Prostate gland (tissue), 2 donors: ENCODE measurements at regions not wholly inside any gene's neighbourhood (a gene's known extent, or its start where the extent isn't known, plus 50 kb on each side); places are given as distances from the start of the nearest gene placed in this dataset.
"Not testable (repeated sequence)": the region's sequence is repeated elsewhere in the genome, so short reads cannot be mapped to it uniquely, and the experiment has no call there.

Experiments used
- DNase-seq: peaks from one replicate; pipeline ENCODE4 v3.0.0-alpha.2; 2019; ENCODE audit warnings: low spot score
- H3K27ac ChIP-seq, 2 donors: fragments of 200-600 bp; sonication (generic); 2 replicates each; pipeline ENCODE4 v1.5.1; 2017 to 2019
- H3K27me3 ChIP-seq: fragments of 200-600 bp; sonication (generic); replicated peaks from 2 replicates; pipeline ENCODE4 v1.5.1; 2019; ENCODE audit not compliant: insufficient read depth
- H3K36me3 ChIP-seq, 2 donors: fragments of 200-600 bp; sonication (generic); 1 replicate in 1 of 2; 2 replicates in 1 of 2; pipeline versions ENCODE4 v1.5.1 to v1.8.1; 2017 to 2019
- H3K4me1 ChIP-seq: fragments of 200-600 bp; sonication (generic); replicated peaks from 2 replicates; pipeline ENCODE4 v1.5.1; 2019
- H3K4me3 ChIP-seq, 2 donors: fragments of 200-600 bp; sonication (generic); 2 replicates each; pipeline ENCODE4 v1.5.1; 2017 to 2019
- H3K9me3 ChIP-seq: fragments of 200-600 bp; sonication (generic); 2 replicates; pipeline ENCODE4 v1.5.1; 2017
- POLR2A ChIP-seq: fragments of 450-650 bp; IDR thresholded peaks from one replicate; pipeline ENCODE4 v1.6.1; 2016; ENCODE audit warnings: antibody characterized with exemption, mild to moderate bottlenecking
- POLR2AphosphoS5 ChIP-seq: sonication (generic); formaldehyde crosslinking; IDR thresholded peaks from one replicate; pipeline ENCODE4 v1.6.1; 2017; ENCODE audit warnings: antibody characterized with exemption
- WGBS: methylation state at CpG from one replicate; pipeline ENCODE4 v1.1.5; 2018; 5-methylcytosine and 5-hydroxymethylcytosine counted together
- intact Hi-C: fragments of 100-400 bp; cut with DNase I; formaldehyde crosslinking; loops from one replicate; pipeline ENCODE4 v1.14.2; 2022
- TF ChIP-seq, protein P1 (sequence below), 4 experiments: fragments of 200-600 bp in 2 of 4; fragments of 450-650 bp in 2 of 4; sonication (generic) in 2 of 4; IDR thresholded peaks; 1 replicate in 3 of 4; 2 replicates in 1 of 4; pipeline ENCODE4 v1.5.1; 2016 to 2019; ENCODE audit warnings: antibody characterized with exemption in 4 of 4, mild to moderate bottlenecking in 2 of 4, moderate library complexity in 2 of 4

DNA sequence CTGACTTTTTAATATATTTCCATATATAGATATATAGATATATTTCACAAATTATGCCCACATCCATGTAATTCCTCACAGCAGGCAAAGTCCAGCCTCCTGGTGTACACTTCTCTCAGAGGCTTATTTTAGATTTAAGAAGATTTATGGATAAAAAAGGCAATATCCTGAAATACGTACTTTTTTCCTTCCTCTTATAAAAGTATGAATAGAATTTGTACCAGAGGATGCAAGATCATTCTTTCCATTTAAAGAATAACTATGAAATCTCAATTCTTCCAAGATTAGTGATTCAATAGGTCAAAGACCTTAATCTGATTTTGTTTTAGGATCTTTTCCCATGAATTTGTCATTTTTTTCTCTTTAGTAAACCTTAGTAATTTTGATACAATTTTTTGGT lies 597.9 kb upstream of the TBL1XR1 start:
- TF ChIP-seq, protein P1, sequence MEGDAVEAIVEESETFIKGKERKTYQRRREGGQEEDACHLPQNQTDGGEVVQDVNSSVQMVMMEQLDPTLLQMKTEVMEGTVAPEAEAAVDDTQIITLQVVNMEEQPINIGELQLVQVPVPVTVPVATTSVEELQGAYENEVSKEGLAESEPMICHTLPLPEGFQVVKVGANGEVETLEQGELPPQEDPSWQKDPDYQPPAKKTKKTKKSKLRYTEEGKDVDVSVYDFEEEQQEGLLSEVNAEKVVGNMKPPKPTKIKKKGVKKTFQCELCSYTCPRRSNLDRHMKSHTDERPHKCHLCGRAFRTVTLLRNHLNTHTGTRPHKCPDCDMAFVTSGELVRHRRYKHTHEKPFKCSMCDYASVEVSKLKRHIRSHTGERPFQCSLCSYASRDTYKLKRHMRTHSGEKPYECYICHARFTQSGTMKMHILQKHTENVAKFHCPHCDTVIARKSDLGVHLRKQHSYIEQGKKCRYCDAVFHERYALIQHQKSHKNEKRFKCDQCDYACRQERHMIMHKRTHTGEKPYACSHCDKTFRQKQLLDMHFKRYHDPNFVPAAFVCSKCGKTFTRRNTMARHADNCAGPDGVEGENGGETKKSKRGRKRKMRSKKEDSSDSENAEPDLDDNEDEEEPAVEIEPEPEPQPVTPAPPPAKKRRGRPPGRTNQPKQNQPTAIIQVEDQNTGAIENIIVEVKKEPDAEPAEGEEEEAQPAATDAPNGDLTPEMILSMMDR (IDR thresholded peaks at IDR 0.05): no peak
- TF ChIP-seq POLR2AphosphoS5 (no peak), POLR2A (no peak)
- no peaks in the 10 kb centered on the region for H3K36me3 ChIP-seq
- H3K4me3 ChIP-seq: no peak overlapping the region
- no peak overlapping the region for H3K27ac ChIP-seq
- 80% methylated on average over 1 of the region's 1 CpG for whole genome bisulfite sequencing
- intact Hi-C loops: no loop called here
- no peaks in the 10 kb centered on the region for H3K4me1 ChIP-seq
- H3K27me3 ChIP-seq: no peaks in the 10 kb centered on the region
- DNase-seq: no peak
- H3K9me3 ChIP-seq: no peaks in the 10 kb centered on the region

DNA sequence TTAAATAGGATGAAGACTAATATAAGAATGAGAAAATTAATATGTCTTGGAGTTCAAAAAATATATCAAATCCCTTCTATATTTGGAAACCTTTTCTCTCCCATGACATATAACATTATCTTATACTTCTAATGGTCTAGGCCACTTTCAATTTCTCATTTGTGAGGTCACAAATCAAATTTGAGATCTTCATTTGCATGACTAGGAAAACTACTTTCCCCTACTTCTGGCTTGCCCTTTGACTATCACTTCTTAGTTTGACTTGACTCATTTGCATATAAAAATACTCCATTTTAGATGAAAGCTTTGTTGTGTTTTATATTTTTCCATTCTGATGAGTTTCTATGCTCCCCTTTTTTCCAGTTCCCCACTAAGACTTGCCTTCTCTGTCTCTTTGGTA lies 598.6 kb upstream of the TBL1XR1 start:
- Histone ChIP-seq H3K27me3 (no peaks in the 10 kb centered on the region), H3K4me3 (no peak overlapping the region), H3K9me3 (no peaks in the 10 kb centered on the region), H3K36me3 (no peaks in the 10 kb centered on the region), H3K27ac (no peak overlapping the region), H3K4me1 (no peaks in the 10 kb centered on the region)
- DNase-seq: no peak
- TF ChIP-seq POLR2AphosphoS5: no peak
- TF ChIP-seq, protein P1 (IDR thresholded peaks at IDR 0.05): no peak
- TF ChIP-seq POLR2A: no peak
- intact Hi-C loops: no loop called here

DNA sequence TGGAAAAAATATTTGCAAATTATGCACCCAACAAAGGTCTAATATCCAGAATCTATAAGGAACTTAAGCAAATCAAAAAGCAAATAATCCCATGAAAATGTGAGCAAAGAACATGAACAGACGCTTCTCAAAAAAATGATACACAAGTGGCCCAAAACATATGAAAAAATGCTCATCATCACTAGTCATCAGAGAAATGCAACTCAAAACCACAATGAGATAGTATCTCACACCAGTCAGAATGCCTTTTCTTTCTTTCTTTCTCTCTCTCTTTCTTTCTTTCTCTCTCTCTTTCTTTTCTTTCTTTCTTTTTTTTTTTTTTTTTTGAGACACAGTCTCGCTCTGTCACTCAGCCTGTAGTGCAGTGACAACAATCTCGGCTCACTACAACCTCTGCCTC lies 602.9 kb upstream of the TBL1XR1 start:
- H3K9me3 ChIP-seq, intact Hi-C loops, H3K4me1 ChIP-seq, H3K27ac ChIP-seq, H3K4me3 ChIP-seq, H3K36me3 ChIP-seq, H3K27me3 ChIP-seq, DNase-seq: not testable (repeated sequence)
- 86% methylated on average over 3 of the region's 3 CpGs for WGBS

DNA sequence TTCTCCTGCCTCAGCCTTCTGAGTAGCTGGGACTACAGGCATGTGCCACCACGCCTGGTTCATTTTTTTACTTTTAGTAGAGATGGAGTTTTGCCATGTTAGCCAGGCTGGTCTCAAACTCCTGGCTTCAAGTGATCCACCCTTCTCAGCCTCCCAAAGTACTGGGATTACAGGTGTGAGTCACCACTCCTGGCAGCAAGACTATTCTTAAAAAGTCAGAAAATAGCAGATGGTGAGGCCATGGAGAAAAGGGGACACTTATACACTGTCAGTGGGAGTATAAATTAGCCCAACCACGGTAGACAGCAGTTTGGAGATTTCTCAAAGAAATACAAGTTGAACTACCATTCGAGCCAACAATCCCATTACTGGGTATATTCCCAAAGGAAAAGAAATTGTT lies 603.3 kb upstream of the TBL1XR1 start:
- no peak overlapping the region for H3K4me3 ChIP-seq
- TF ChIP-seq POLR2A (no peak), POLR2AphosphoS5 (no peak)
- TF ChIP-seq, protein P1 (IDR thresholded peaks at IDR 0.05): no peak
- no peaks in the 10 kb centered on the region for H3K27me3 ChIP-seq
- H3K4me1 ChIP-seq: no peaks in the 10 kb centered on the region
- H3K9me3 ChIP-seq: no peaks in the 10 kb centered on the region
- H3K36me3 ChIP-seq: no peaks in the 10 kb centered on the region
- intact Hi-C loops: no loop called here
- DNase-seq: no peak
- WGBS: 71% methylated on average over 3 of the region's 3 CpGs
- no peak overlapping the region for H3K27ac ChIP-seq

DNA sequence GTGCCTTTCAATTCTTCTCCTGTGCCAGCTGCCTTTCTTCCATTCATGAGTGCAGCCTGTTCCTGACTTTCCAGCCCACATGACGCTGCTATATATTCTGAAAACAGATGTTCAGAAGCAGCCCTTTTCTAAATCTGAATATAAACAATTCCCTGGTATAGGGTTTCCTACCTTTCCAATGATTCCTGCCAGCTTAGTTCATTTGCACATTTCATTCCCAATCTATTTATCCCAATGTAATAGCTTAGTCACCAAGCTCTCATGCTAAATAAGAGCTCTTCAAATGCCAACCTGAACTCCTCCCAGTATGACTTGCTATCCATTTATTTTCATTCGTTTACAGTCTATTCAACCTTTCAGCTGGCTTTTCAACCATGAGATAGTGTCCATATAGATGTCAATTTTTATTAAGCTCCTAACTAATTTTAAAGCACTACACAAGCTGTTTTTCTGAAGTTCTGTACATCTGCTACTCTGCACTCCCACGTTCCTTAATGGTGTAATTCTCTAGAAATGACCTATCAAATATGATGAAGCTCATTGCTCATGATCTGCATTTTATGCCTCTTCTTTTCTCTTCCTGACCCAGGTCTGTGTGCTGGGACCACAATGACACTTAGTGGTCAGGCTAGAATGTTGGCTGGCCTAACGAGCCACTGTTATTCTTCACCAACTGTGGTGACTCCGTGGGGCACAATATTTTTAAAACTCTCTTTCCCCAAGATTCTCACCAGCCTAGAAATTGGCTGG lies 605.0 kb upstream of the TBL1XR1 start:
- Histone ChIP-seq H3K4me3 (no peak overlapping the region), H3K27ac (peak overlapping the region in 1 of 2 donors; percentile 6), H3K36me3 (no peaks in the 10 kb centered on the region), H3K27me3 (no peaks in the 10 kb centered on the region), H3K9me3 (no peaks in the 10 kb centered on the region), H3K4me1 (no peaks in the 10 kb centered on the region)
- WGBS: 71% methylated on average over 5 of the region's 5 CpGs
- intact Hi-C loops: no loop called here
- TF ChIP-seq POLR2A (no peak), POLR2AphosphoS5 (no peak)
- TF ChIP-seq, protein P1 (IDR thresholded peaks at IDR 0.05): no peak
- no peak for DNase-seq
